ENCODE measurements at regions not wholly inside any gene's neighbourhood (a gene's known extent, or its start where the extent isn't known, plus 50 kb on each side); places are given as distances from the start of the nearest gene placed in this dataset.

- TF ChIP-seq POLR2A (IDR thresholded peaks at IDR 0.05), result no peak
- no peak for TF ChIP-seq CTCF (IDR thresholded peaks at IDR 0.05 in 8 of 11, conservative IDR thresholded peaks at IDR 0.05 in 3 of 11)
These were observed 55.5 kb downstream of the ADRA2C start for GRCh38 chr4:3821580-3822229.

All from spleen (tissue), 7 donors.